Neural cell (in vitro differentiated cells): ENCODE measurements at regions not wholly inside any gene's neighbourhood (a gene's known extent, or its start where the extent isn't known, plus 50 kb on each side); places are given as distances from the start of the nearest gene placed in this dataset.

Experiments
- SMC3 ChIP-seq: fragments of 450-650 bp; conservative IDR thresholded peaks from 2 replicates; pipeline ENCODE4 v1.6.1; 2014; ENCODE audit warnings: antibody characterized with exemption, mild to moderate bottlenecking, moderate library complexity; ENCODE audit not compliant: poor library complexity
- TAF1 ChIP-seq: IDR thresholded peaks from 2 replicates; pipeline ENCODE4 v1.6.1; 2012; ENCODE audit warnings: low read depth
- TF ChIP-seq, protein P1 (sequence below): fragments of 450-650 bp; IDR thresholded peaks from 2 replicates; pipeline ENCODE4 v1.5.1; 2014; ENCODE audit warnings: antibody characterized with exemption, mild to moderate bottlenecking, moderate library complexity; ENCODE audit not compliant: poor library complexity, severe bottlenecking

- TF ChIP-seq SMC3 (no peak), TAF1 (no peak)
- TF ChIP-seq, protein P1, sequence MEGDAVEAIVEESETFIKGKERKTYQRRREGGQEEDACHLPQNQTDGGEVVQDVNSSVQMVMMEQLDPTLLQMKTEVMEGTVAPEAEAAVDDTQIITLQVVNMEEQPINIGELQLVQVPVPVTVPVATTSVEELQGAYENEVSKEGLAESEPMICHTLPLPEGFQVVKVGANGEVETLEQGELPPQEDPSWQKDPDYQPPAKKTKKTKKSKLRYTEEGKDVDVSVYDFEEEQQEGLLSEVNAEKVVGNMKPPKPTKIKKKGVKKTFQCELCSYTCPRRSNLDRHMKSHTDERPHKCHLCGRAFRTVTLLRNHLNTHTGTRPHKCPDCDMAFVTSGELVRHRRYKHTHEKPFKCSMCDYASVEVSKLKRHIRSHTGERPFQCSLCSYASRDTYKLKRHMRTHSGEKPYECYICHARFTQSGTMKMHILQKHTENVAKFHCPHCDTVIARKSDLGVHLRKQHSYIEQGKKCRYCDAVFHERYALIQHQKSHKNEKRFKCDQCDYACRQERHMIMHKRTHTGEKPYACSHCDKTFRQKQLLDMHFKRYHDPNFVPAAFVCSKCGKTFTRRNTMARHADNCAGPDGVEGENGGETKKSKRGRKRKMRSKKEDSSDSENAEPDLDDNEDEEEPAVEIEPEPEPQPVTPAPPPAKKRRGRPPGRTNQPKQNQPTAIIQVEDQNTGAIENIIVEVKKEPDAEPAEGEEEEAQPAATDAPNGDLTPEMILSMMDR = no peak
Observed at GRCh38 chr3:79979990-79980389, 212.2 kb upstream of the ROBO1 start.
